Keratinocyte (primary cell): ENCODE measurements at regions not wholly inside any gene's neighbourhood (a gene's known extent, or its start where the extent isn't known, plus 50 kb on each side); places are given as distances from the start of the nearest gene placed in this dataset.

ENCODE experiments used
- DNase-seq: peaks from one replicate; pipeline ENCODE4 v3.0.0-alpha.2; 2011; ENCODE audit warnings: low read depth, missing footprints, low spot score
- FAIRE-seq: peaks from 2 replicates; lab custom pipeline; 2011; peaks lifted over from hg19 to GRCh38; lab: Jason Lieb, UNC
- H2AFZ ChIP-seq: 2 replicates; pipeline ENCODE4 v1.6.0; 2012; ENCODE audit warnings: low read length, control low read depth, inconsistent platforms; ENCODE audit not compliant: control insufficient read depth
- H3K27ac ChIP-seq: 2 replicates; pipeline ENCODE4 v1.5.1; 2011; ENCODE audit warnings: low read length; ENCODE audit not compliant: control insufficient read depth, insufficient read depth
- H3K27me3 ChIP-seq: 3 replicates; pipeline ENCODE4 v1.6.0; 2011; ENCODE audit warnings: low read length; ENCODE audit not compliant: control insufficient read depth, insufficient read depth; ENCODE audit errors: extremely low read depth
- H3K36me3 ChIP-seq, 2 experiments: 2 replicates in 1 of 2; 3 replicates in 1 of 2; pipeline ENCODE4 v1.5.1; 2011; ENCODE audit warnings: low read length in 2 of 2, mild to moderate bottlenecking in 1 of 2; ENCODE audit not compliant: control insufficient read depth in 2 of 2, insufficient read depth in 2 of 2; ENCODE audit errors: extremely low read depth in 1 of 2
- H3K4me1 ChIP-seq: 3 replicates; pipeline ENCODE4 v1.5.1; 2011; ENCODE audit warnings: low read length; ENCODE audit not compliant: control insufficient read depth, insufficient read depth; ENCODE audit errors: extremely low read depth
- H3K4me2 ChIP-seq: 3 replicates; pipeline ENCODE4 v1.6.0; 2011; ENCODE audit warnings: low read depth, low read length; ENCODE audit not compliant: control insufficient read depth, insufficient read depth; ENCODE audit errors: extremely low read depth
- H3K4me3 ChIP-seq, 3 experiments: fragments of 200-600 bp in 1 of 3; sonication (generic) in 1 of 3; 2 replicates in 2 of 3; 3 replicates in 1 of 3; pipeline ENCODE4 v1.5.1; 2011 to 2016; ENCODE audit warnings: low read length in 3 of 3, mild to moderate bottlenecking in 3 of 3, control low read depth in 2 of 3, inconsistent platforms in 1 of 3, low read depth in 1 of 3, mixed read lengths in 1 of 3, mixed run types in 1 of 3, moderate library complexity in 1 of 3; ENCODE audit not compliant: control insufficient read depth in 2 of 3, insufficient read depth in 2 of 3; ENCODE audit errors: extremely low read depth in 1 of 3
- H3K79me2 ChIP-seq: 2 replicates; pipeline ENCODE4 v1.6.0; 2012; ENCODE audit warnings: low read length; ENCODE audit not compliant: control insufficient read depth, insufficient read depth
- H3K9ac ChIP-seq: 3 replicates; pipeline ENCODE4 v1.6.0; 2011; ENCODE audit warnings: low read length; ENCODE audit not compliant: control insufficient read depth, insufficient read depth; ENCODE audit errors: extremely low read depth
- H3K9me1 ChIP-seq: 3 replicates; pipeline ENCODE4 v1.6.0; 2011; ENCODE audit warnings: low read length; ENCODE audit not compliant: control insufficient read depth, insufficient read depth; ENCODE audit errors: extremely low read depth
- H3K9me3 ChIP-seq: 2 replicates; pipeline ENCODE4 v1.5.1; 2012; ENCODE audit warnings: low read depth, low read length; ENCODE audit not compliant: control insufficient read depth
- H4K20me1 ChIP-seq: 3 replicates; pipeline ENCODE4 v1.6.0; 2011; ENCODE audit warnings: low read length; ENCODE audit not compliant: control insufficient read depth, insufficient read depth; ENCODE audit errors: extremely low read depth
- CTCF ChIP-seq, 3 experiments: IDR thresholded peaks in 1 of 3; conservative IDR thresholded peaks in 1 of 3; optimal IDR thresholded peaks in 1 of 3; 2 replicates in 2 of 3; 3 replicates in 1 of 3; pipeline versions ENCODE3 to v1.5.1; 2011; ENCODE audit warnings: low read length in 3 of 3, mild to moderate bottlenecking in 3 of 3, moderate library complexity in 2 of 3, control low read depth in 1 of 3, inconsistent platforms in 1 of 3; ENCODE audit not compliant: insufficient read depth in 2 of 3; ENCODE audit errors: extremely low read depth in 1 of 3
- EZH2 ChIP-seq: IDR thresholded peaks from one replicate; pipeline ENCODE4 v1.6.1; 2012; ENCODE audit warnings: inconsistent platforms, mild to moderate bottlenecking, low read length, moderate library complexity
- dilution Hi-C: fragments of 300-500 bp; cut with MboI; formaldehyde crosslinking; loops from one replicate; pipeline ENCODE4 v1.7.0; 2020; ENCODE audit warnings: low sequenced_read_pairs; ENCODE audit not compliant: extremely low pct_ligation_motif_present

- H3K36me3 ChIP-seq, result no peaks in the 10 kb centered on the region
- H3K27ac ChIP-seq, result no peak overlapping the region
- no peak for DNase-seq
- dilution Hi-C loops, result no loop called here
- H3K4me3 ChIP-seq, result no peak overlapping the region
- H3K4me2 ChIP-seq, result no peak overlapping the region
- TF ChIP-seq EZH2 (no peak), CTCF (optimal IDR thresholded peaks at IDR 0.05 in 1 of 3, IDR thresholded peaks at IDR 0.05 in 1 of 3, conservative IDR thresholded peaks at IDR 0.05 in 1 of 3; ENCODE audit: extremely low read depth in 1 of 3, insufficient read depth in 2 of 3, low read length in 3 of 3) (no peak)
- no peaks in the 10 kb centered on the region for H3K9me1 ChIP-seq
- FAIRE-seq, result no peak
- no peaks in the 10 kb centered on the region for H3K4me1 ChIP-seq
- H3K27me3 ChIP-seq, result no peaks in the 10 kb centered on the region
- H3K9ac ChIP-seq, result no peak overlapping the region
- no peak overlapping the region for H2AFZ ChIP-seq
- no peaks in the 10 kb centered on the region for H4K20me1 ChIP-seq
- H3K9me3 ChIP-seq, result no peaks in the 10 kb centered on the region
- H3K79me2 ChIP-seq, result no peaks in the 10 kb centered on the region
These were observed 252.1 kb downstream of the SEC61B start for GRCh38 chr9:99474186-99474585.

GRCh38 chr9:99475401-99476065, 253.5 kb downstream of the SEC61B start:
- H3K9me3 ChIP-seq, result no peaks in the 10 kb centered on the region
- H3K4me3 ChIP-seq, result no peak overlapping the region
- H3K79me2 ChIP-seq, result no peaks in the 10 kb centered on the region
- no peaks in the 10 kb centered on the region for H3K36me3 ChIP-seq
- H3K27me3 ChIP-seq, result no peaks in the 10 kb centered on the region
- DNase-seq, result no peak
- H4K20me1 ChIP-seq, result no peaks in the 10 kb centered on the region
- H3K4me1 ChIP-seq, result no peaks in the 10 kb centered on the region
- no peak overlapping the region for H3K9ac ChIP-seq
- FAIRE-seq, result no peak
- no peak overlapping the region for H3K27ac ChIP-seq
- TF ChIP-seq CTCF (optimal IDR thresholded peaks at IDR 0.05 in 1 of 3, IDR thresholded peaks at IDR 0.05 in 1 of 3, conservative IDR thresholded peaks at IDR 0.05 in 1 of 3; ENCODE audit: extremely low read depth in 1 of 3, insufficient read depth in 2 of 3, low read length in 3 of 3), result no peak
- TF ChIP-seq EZH2, result no peak
- no peak overlapping the region for H2AFZ ChIP-seq
- H3K9me1 ChIP-seq, result no peaks in the 10 kb centered on the region
- no peak overlapping the region for H3K4me2 ChIP-seq
- dilution Hi-C loops, result no loop called here
